Left lung (tissue), 4 donors: ENCODE measurements at regions not wholly inside any gene's neighbourhood (a gene's known extent, or its start where the extent isn't known, plus 50 kb on each side); places are given as distances from the start of the nearest gene placed in this dataset.

Experiments used
- ATAC-seq: fragments of 200-7000 bp; cut with Tn5 transposase; one replicate; pipeline ENCODE4 v1.9.1; 2020; ENCODE audit warnings: moderate library complexity
- DNase-seq, 4 donors: peaks; one replicate each; pipeline ENCODE4 v3.0.0-alpha.2; 2013 to 2020
- H3K27ac ChIP-seq, 2 donors: fragments of 200-600 bp; sonication (generic) in 1 of 2; one replicate each; pipeline versions ENCODE4 v1.5.0 to v1.8.0; 2020 to 2021
- H3K27me3 ChIP-seq, 2 donors: fragments of 200-600 bp; sonication (generic) in 1 of 2; one replicate each; pipeline versions ENCODE4 v1.5.0 to v1.8.0; 2020 to 2021
- H3K36me3 ChIP-seq, 2 donors: fragments of 200-600 bp; sonication (generic) in 1 of 2; one replicate each; pipeline versions ENCODE4 v1.5.0 to v1.8.0; 2020 to 2021
- H3K4me1 ChIP-seq, 2 donors: fragments of 200-600 bp; one replicate each; pipeline ENCODE4 v1.8.0; 2021
- H3K4me3 ChIP-seq, 2 donors: fragments of 200-600 bp; sonication (generic) in 1 of 2; one replicate each; pipeline versions ENCODE4 v1.5.0 to v1.8.0; 2020 to 2021; ENCODE audit warnings: mild to moderate bottlenecking in 1 of 2
- H3K9me3 ChIP-seq, 2 donors: fragments of 200-600 bp; sonication (generic) in 1 of 2; one replicate each; pipeline versions ENCODE4 v1.5.0 to v1.8.0; 2020 to 2021
- CTCF ChIP-seq, 2 donors: fragments of 200-600 bp; sonication (generic) in 1 of 2; IDR thresholded peaks; one replicate each; pipeline versions ENCODE4 v1.5.0 to v1.8.0; 2021; ENCODE audit warnings: antibody characterized with exemption in 2 of 2
- intact Hi-C, 2 donors: fragments of 100-400 bp; cut with DNase I; formaldehyde crosslinking; loops; one replicate each; pipeline versions ENCODE4 v1.11.2 to v1.14.2; 2022
- donor health status: DM: no; HTN: yes; CAD: no.
- donor health status: DM: no; HTN: no; CAD: no.

- H3K27me3 ChIP-seq, result no peaks in the 10 kb centered on the region
- no peak for DNase-seq
- TF ChIP-seq CTCF (IDR thresholded peaks at IDR 0.05), result no peak
- H3K27ac ChIP-seq, result no peak overlapping the region
- no peaks in the 10 kb centered on the region for H3K36me3 ChIP-seq
- no peaks in the 10 kb centered on the region for H3K4me1 ChIP-seq
- H3K4me3 ChIP-seq, result no peak overlapping the region
- ATAC-seq, result no peak
- intact Hi-C loops, result loop anchor here in 1 of 2 donors (10.0 kb wide), 1 partner anchor 202 kb away; no protein-coding TSS in a partner anchor
- H3K9me3 ChIP-seq, result no peaks in the 10 kb centered on the region
Observed at GRCh38 chr13:29706923-29707322, 111.4 kb upstream of the SLC7A1 start.

GRCh38 chr13:29704648-29705047 lies 109.2 kb upstream of the SLC7A1 start:
- no peaks in the 10 kb centered on the region for H3K9me3 ChIP-seq
- H3K27ac ChIP-seq, result no peak overlapping the region
- no peak overlapping the region for H3K4me3 ChIP-seq
- TF ChIP-seq CTCF (IDR thresholded peaks at IDR 0.05), result no peak
- H3K36me3 ChIP-seq, result no peaks in the 10 kb centered on the region
- no peaks in the 10 kb centered on the region for H3K27me3 ChIP-seq
- intact Hi-C loops, result loop anchor here in 1 of 2 donors (10.0 kb wide), 1 partner anchor 200 kb away; no protein-coding TSS in a partner anchor
- DNase-seq, result no peak
- no peaks in the 10 kb centered on the region for H3K4me1 ChIP-seq
- ATAC-seq, result no peak

- H3K9me3 ChIP-seq, result no peaks in the 10 kb centered on the region
- no peak overlapping the region for H3K4me3 ChIP-seq
- DNase-seq (no peak), ATAC-seq (no peak)
- TF ChIP-seq CTCF (IDR thresholded peaks at IDR 0.05), result no peak
- intact Hi-C loops, result loop anchor here in 1 of 2 donors (10.0 kb wide), 1 partner anchor 199 kb away; no protein-coding TSS in a partner anchor
- no peaks in the 10 kb centered on the region for H3K4me1 ChIP-seq
- peaks cover 0 to 8% of the 10 kb centered on the region in 2 donors for H3K27me3 ChIP-seq
- no peak overlapping the region for H3K27ac ChIP-seq
- no peaks in the 10 kb centered on the region for H3K36me3 ChIP-seq
Observed at GRCh38 chr13:29703421-29703820, 107.9 kb upstream of the SLC7A1 start.

- Histone ChIP-seq H3K27me3 (peaks cover 0 to 8% of the 10 kb centered on the region in 2 donors), H3K36me3 (no peaks in the 10 kb centered on the region), H3K4me3 (no peak overlapping the region), H3K4me1 (no peaks in the 10 kb centered on the region), H3K9me3 (no peaks in the 10 kb centered on the region), H3K27ac (no peak overlapping the region)
- no peak for ATAC-seq
- intact Hi-C loops, result loop anchor here in 1 of 2 donors (10.0 kb wide), 1 partner anchor 198 kb away; no protein-coding TSS in a partner anchor
- no peak for DNase-seq
- TF ChIP-seq CTCF (IDR thresholded peaks at IDR 0.05), result no peak
Observed at GRCh38 chr13:29702912-29703351, 107.4 kb upstream of the SLC7A1 start.

GRCh38 chr13:29698106-29698505 lies 102.6 kb upstream of the SLC7A1 start:
- no peak overlapping the region for H3K27ac ChIP-seq
- H3K36me3 ChIP-seq, result no peaks in the 10 kb centered on the region
- H3K27me3 ChIP-seq, result peaks cover 0 to 15% of the 10 kb centered on the region in 2 donors
- TF ChIP-seq CTCF (IDR thresholded peaks at IDR 0.05), result no peak
- H3K4me3 ChIP-seq, result no peak overlapping the region
- ATAC-seq (no peak), DNase-seq (no peak)
- no peaks in the 10 kb centered on the region for H3K9me3 ChIP-seq
- intact Hi-C loops, result no loop called here
- H3K4me1 ChIP-seq, result no peaks in the 10 kb centered on the region
